H1 (cell line): ENCODE measurements at regions not wholly inside any gene's neighbourhood (a gene's known extent, or its start where the extent isn't known, plus 50 kb on each side); places are given as distances from the start of the nearest gene placed in this dataset.
A peak's percentile ranks its signal among the peaks of the same experiment; 100 is the strongest.

Source experiments
- CTCF ChIA-PET: fragments of 300-600 bp; sonication (Branson Sonifier 250); formaldehyde crosslinking; loops from one replicate; lab custom pipeline; 2021; ENCODE audit not compliant: partially characterized antibody; lab: Charles Lee
- POLR2A ChIA-PET: fragments of 300-600 bp; sonication (Branson Sonifier 250); formaldehyde crosslinking; loops from one replicate; lab custom pipeline; 2021; ENCODE audit warnings: inconsistent platforms; ENCODE audit not compliant: partially characterized antibody; lab: Charles Lee
- DNase-seq, 2 experiments: peaks; one replicate each; pipeline versions ENCODE4 v3.0.0 to v3.0.0-alpha.2; 2010 to 2022; ENCODE audit warnings: low spot score in 2 of 2, low read depth in 1 of 2, mixed read lengths in 1 of 2
- FAIRE-seq: peaks from 2 replicates; lab custom pipeline; 2011; peaks lifted over from hg19 to GRCh38; lab: Jason Lieb, UNC
- H2AFZ ChIP-seq: 2 replicates; pipeline ENCODE4 v1.8.1; 2012; ENCODE audit warnings: low read length, inconsistent platforms
- H2AK5ac ChIP-seq: 2 replicates; pipeline ENCODE4 v1.6.1; 2013; ENCODE audit warnings: low read depth, low read length
- H2BK120ac ChIP-seq: replicated peaks from 2 replicates; pipeline ENCODE3; 2013; ENCODE audit warnings: low read depth, low read length, inconsistent platforms
- H2BK12ac ChIP-seq: 2 replicates; pipeline ENCODE4 v1.6.1; 2013; ENCODE audit warnings: low read depth, low read length
- H2BK15ac ChIP-seq: 2 replicates; pipeline ENCODE4 v1.6.1; 2013; ENCODE audit warnings: low read length
- H2BK20ac ChIP-seq: 2 replicates; pipeline ENCODE4 v1.6.1; 2013; ENCODE audit warnings: low read length
- H2BK5ac ChIP-seq: 2 replicates; pipeline ENCODE4 v1.6.1; 2013; ENCODE audit warnings: low read depth, low read length
- H3K14ac ChIP-seq: 2 replicates; pipeline ENCODE4 v1.6.1; 2013; ENCODE audit warnings: inconsistent platforms; ENCODE audit not compliant: insufficient read length
- H3K18ac ChIP-seq: 2 replicates; pipeline ENCODE4 v1.6.1; 2013; ENCODE audit warnings: low read length; ENCODE audit errors: extremely low read depth
- H3K23ac ChIP-seq: 2 replicates; pipeline ENCODE4 v1.6.1; 2013; ENCODE audit warnings: inconsistent platforms; ENCODE audit not compliant: insufficient read length
- H3K23me2 ChIP-seq: 2 replicates; pipeline ENCODE4 v1.6.1; 2013; ENCODE audit warnings: low read depth, low read length
- H3K27ac ChIP-seq: 2 replicates; pipeline ENCODE4 v1.6.1; 2011; ENCODE audit warnings: low read depth, low read length, inconsistent platforms
- H3K27me3 ChIP-seq, 4 experiments: replicated peaks in 1 of 4; 1 replicate in 1 of 4; 2 replicates in 3 of 4; pipeline versions ENCODE4 v1.6.1 to v1.8.1; 2011 to 2013; ENCODE audit warnings: low read length in 3 of 4, mild to moderate bottlenecking in 3 of 4, inconsistent platforms in 2 of 4, mixed read lengths in 2 of 4, moderate library complexity in 1 of 4; ENCODE audit not compliant: control insufficient read depth in 3 of 4, insufficient read depth in 3 of 4; ENCODE audit errors: extremely low read depth in 1 of 4
- H3K36me3 ChIP-seq, 4 experiments: 2 replicates each; pipeline versions ENCODE4 v1.6.1 to v1.8.1; 2011 to 2013; ENCODE audit warnings: mild to moderate bottlenecking in 4 of 4, low read length in 3 of 4, moderate library complexity in 2 of 4, control low read depth in 1 of 4, inconsistent platforms in 1 of 4; ENCODE audit not compliant: insufficient read depth in 4 of 4, control insufficient read depth in 2 of 4
- H3K4ac ChIP-seq: replicated peaks from 2 replicates; pipeline ENCODE3; 2013; ENCODE audit warnings: low read length, low read depth, mixed read lengths, inconsistent platforms; ENCODE audit not compliant: insufficient read length
- H3K4me1 ChIP-seq, 4 experiments: replicated peaks in 1 of 4; 1 replicate in 1 of 4; 2 replicates in 3 of 4; pipeline versions ENCODE4 v1.6.1 to v1.8.1; 2011 to 2013; ENCODE audit warnings: low read length in 3 of 4, inconsistent platforms in 2 of 4, mixed read lengths in 1 of 4; ENCODE audit not compliant: insufficient read depth in 4 of 4, control insufficient read depth in 3 of 4
- H3K4me2 ChIP-seq, 2 experiments: 2 replicates each; pipeline versions ENCODE4 v1.6.1 to v1.8.1; 2011 to 2013; ENCODE audit warnings: low read depth in 2 of 2, low read length in 2 of 2, control low read depth in 1 of 2, inconsistent platforms in 1 of 2, mild to moderate bottlenecking in 1 of 2; ENCODE audit not compliant: insufficient read depth in 1 of 2
- H3K4me3 ChIP-seq, 4 experiments: fragments of 200-600, 300-600 bp in 1 of 4; sonication (generic), shearing (Covaris generic), sonication (Bioruptor Twin) in 1 of 4; 2 replicates each; pipeline versions ENCODE4 v1.5.1 to v1.8.1; 2011 to 2016; ENCODE audit warnings: low read length in 4 of 4, low read depth in 3 of 4, control low read depth in 2 of 4, inconsistent platforms in 2 of 4, mild to moderate bottlenecking in 2 of 4, mixed read lengths in 1 of 4, moderate library complexity in 1 of 4; ENCODE audit not compliant: insufficient read depth in 2 of 4; ENCODE audit errors: extremely low read depth in 1 of 4
- H3K56ac ChIP-seq: replicated peaks from 2 replicates; pipeline ENCODE3; 2013; ENCODE audit warnings: low read depth, mild to moderate bottlenecking, mixed read lengths, low read length, inconsistent platforms; ENCODE audit not compliant: insufficient read length
- H3K79me1 ChIP-seq: 2 replicates; pipeline ENCODE4 v1.6.1; 2013; ENCODE audit warnings: low read depth, low read length, control low read depth
- H3K79me2 ChIP-seq, 2 experiments: 2 replicates each; pipeline versions ENCODE4 v1.6.1 to v1.8.1; 2012 to 2013; ENCODE audit warnings: low read length in 2 of 2, mild to moderate bottlenecking in 2 of 2, inconsistent platforms in 1 of 2; ENCODE audit not compliant: insufficient read depth in 2 of 2, control insufficient read depth in 1 of 2
- H3K9ac ChIP-seq, 4 experiments: replicated peaks in 1 of 4; 1 replicate in 1 of 4; 2 replicates in 3 of 4; pipeline versions ENCODE4 v1.6.1 to v1.8.1; 2011 to 2013; ENCODE audit warnings: low read depth in 3 of 4, low read length in 3 of 4, control low read depth in 2 of 4, mild to moderate bottlenecking in 2 of 4, moderate library complexity in 2 of 4, inconsistent platforms in 1 of 4; ENCODE audit errors: extremely low read depth in 1 of 4
- H3K9me3 ChIP-seq, 2 experiments: 2 replicates each; pipeline versions ENCODE4 v1.6.1 to v1.8.1; 2012 to 2013; ENCODE audit warnings: mild to moderate bottlenecking in 2 of 2, moderate library complexity in 2 of 2, control low read depth in 1 of 2, inconsistent platforms in 1 of 2, low read depth in 1 of 2, low read length in 1 of 2, mixed read lengths in 1 of 2; ENCODE audit not compliant: insufficient read depth in 2 of 2
- H4K20me1 ChIP-seq, 2 experiments: replicated peaks in 1 of 2; 2 replicates each; pipeline versions ENCODE3 to v1.8.1; 2011 to 2013; ENCODE audit warnings: inconsistent platforms in 2 of 2, low read length in 2 of 2, mild to moderate bottlenecking in 1 of 2; ENCODE audit not compliant: insufficient read depth in 2 of 2, control insufficient read depth in 1 of 2
- H4K5ac ChIP-seq: 2 replicates; pipeline ENCODE4 v1.6.1; 2013; ENCODE audit warnings: low read length, low read depth, mixed read lengths, inconsistent platforms; ENCODE audit not compliant: insufficient read length
- H4K8ac ChIP-seq: 2 replicates; pipeline ENCODE4 v1.8.0; 2013; ENCODE audit warnings: mild to moderate bottlenecking, moderate library complexity, low read length, inconsistent platforms; ENCODE audit not compliant: insufficient read depth; ENCODE audit errors: extremely low read depth
- H4K91ac ChIP-seq: replicated peaks from 2 replicates; pipeline ENCODE3; 2013; ENCODE audit warnings: low read length, mixed read lengths, inconsistent platforms; ENCODE audit not compliant: insufficient read length
- CREB1 ChIP-seq: IDR thresholded peaks from 2 replicates; pipeline ENCODE4 v1.6.1; 2012; ENCODE audit warnings: inconsistent platforms
- EGR1 ChIP-seq: IDR thresholded peaks from 2 replicates; pipeline ENCODE4 v1.6.1; 2011; ENCODE audit warnings: low read depth, low read length, borderline replicate concordance
- EZH2 ChIP-seq: fragments of 200-600 bp; sonication (generic); IDR thresholded peaks from 2 replicates; pipeline ENCODE4 v1.7.1; 2012; ENCODE audit warnings: low read depth, mild to moderate bottlenecking, moderate library complexity, low read length, inconsistent platforms; ENCODE audit not compliant: severe bottlenecking
- KDM4A ChIP-seq: IDR thresholded peaks from one replicate; pipeline ENCODE4 v1.7.1; 2012; ENCODE audit warnings: low read depth, mild to moderate bottlenecking, moderate library complexity, low read length, inconsistent platforms; ENCODE audit not compliant: severe bottlenecking
- KDM5A ChIP-seq: fragments of 200-600 bp; IDR thresholded peaks from 2 replicates; pipeline ENCODE4 v1.7.1; 2012; ENCODE audit warnings: mild to moderate bottlenecking, low read length, inconsistent platforms, mixed read lengths
- NANOG ChIP-seq: IDR thresholded peaks from 2 replicates; pipeline ENCODE4 v1.6.1; 2011; ENCODE audit warnings: low read length, low read depth, mild to moderate bottlenecking, inconsistent platforms; ENCODE audit not compliant: insufficient read depth, poor library complexity, severe bottlenecking
- POU5F1 ChIP-seq: IDR thresholded peaks from 2 replicates; pipeline ENCODE4 v1.6.1; 2011; ENCODE audit warnings: low read depth, mild to moderate bottlenecking, low read length, moderate library complexity
- SP4 ChIP-seq: IDR thresholded peaks from 2 replicates; pipeline ENCODE4 v1.6.1; 2012; ENCODE audit warnings: low read length, inconsistent platforms
- SUZ12 ChIP-seq: fragments of 200-600 bp; sonication (generic); IDR thresholded peaks from 2 replicates; pipeline ENCODE4 v1.6.1; 2012; ENCODE audit warnings: mild to moderate bottlenecking, inconsistent platforms, low read length, moderate library complexity, mixed read lengths
- TBP ChIP-seq: IDR thresholded peaks from 2 replicates; pipeline ENCODE4 v1.6.1; 2011; ENCODE audit warnings: low read depth, low read length, improper control_type of control experiment
- USF2 ChIP-seq: IDR thresholded peaks from 2 replicates; pipeline ENCODE4 v1.6.1; 2011; ENCODE audit warnings: low read length, improper control_type of control experiment
- WGBS, 2 experiments: shearing (Covaris generic) in 1 of 2; methylation state at CpG; one replicate each; pipeline versions ENCODE4 v1.1.6 to v1.1.7; 2013 to 2015; ENCODE audit warnings: low lambda C conversion rate in 2 of 2, mixed read lengths in 2 of 2, inconsistent platforms in 1 of 2, low coverage in 1 of 2, missing lambda C conversion rate in 1 of 2; ENCODE audit not compliant: insufficient replicate concordance in 2 of 2, insufficient coverage in 1 of 2, insufficient read length in 1 of 2; ENCODE audit errors: extremely low coverage in 1 of 2, missing lambda C conversion rate in 1 of 2; 5-methylcytosine and 5-hydroxymethylcytosine counted together

- Histone ChIP-seq H3K4me2 (no peak overlapping the region), H3K18ac (no peak overlapping the region; the same call in 1 of the 2 replicates), H3K23me2 (no peaks in the 10 kb centered on the region), H3K27ac (no peak overlapping the region), H2AFZ (peak overlapping the region; percentile 70; the same call in 1 of the 2 replicates), H3K4ac (no peak overlapping the region), H3K36me3 (no peaks in the 10 kb centered on the region), H3K79me1 (no peaks in the 10 kb centered on the region), H2BK12ac (no peak overlapping the region), H3K79me2 (no peaks in the 10 kb centered on the region), H2BK120ac (no peak overlapping the region), H3K9me3 (no peaks in the 10 kb centered on the region), H3K23ac (no peak overlapping the region), H3K4me1 (no peaks in the 10 kb centered on the region), H2BK20ac (no peak overlapping the region), H3K4me3 (no peak overlapping the region), H2BK15ac (no peak overlapping the region), H4K91ac (no peak overlapping the region), H3K14ac (no peak overlapping the region), H4K5ac (no peak overlapping the region), H3K27me3 (no peaks in the 10 kb centered on the region), H4K8ac (no peak overlapping the region), H3K9ac (no peak overlapping the region), H2AK5ac (no peak overlapping the region), H2BK5ac (no peak overlapping the region), H4K20me1 (no peaks in the 10 kb centered on the region), H3K56ac (no peak overlapping the region)
- no peak for DNase-seq
- FAIRE-seq = peak; percentile 62
- CTCF ChIA-PET = interaction anchor here (2.0 kb wide), 1 partner anchor 9 kb away, joined by 6 read pairs; no protein-coding TSS in a partner anchor
- TF ChIP-seq KDM5A (no peak), CREB1 (no peak), KDM4A (no peak), EGR1 (no peak), SUZ12 (no peak), TBP (no peak), EZH2 (no peak), USF2 (no peak), POU5F1 (no peak), NANOG (no peak), SP4 (no peak)
- POLR2A ChIA-PET = no interaction called here
- 80% methylated on average over 2 of the region's 3 CpGs; no CpG with 5 or more reads in 1 of the 2 experiments for WGBS, 2 experiments
Measured at GRCh38 chrX:116317409-116317808, 119.0 kb upstream of the SLC6A14 start.
